RWPE2 (cell line): ENCODE measurements at regions not wholly inside any gene's neighbourhood (a gene's known extent, or its start where the extent isn't known, plus 50 kb on each side); places are given as distances from the start of the nearest gene placed in this dataset.

ENCODE experiments used
- ATAC-seq: fragments of 200-7000 bp; cut with Tn5 transposase; 3 replicates; pipeline ENCODE4 v1.9.1; 2021; ENCODE audit warnings: low read depth
- DNase-seq: peaks from one replicate; pipeline ENCODE4 v3.0.0-alpha.2; 2020; ENCODE audit warnings: low spot score
- H3K27ac ChIP-seq: fragments of 450-650 bp; 2 replicates; pipeline ENCODE4 v1.5.1; 2017; ENCODE audit warnings: mild to moderate bottlenecking; ENCODE audit not compliant: poor library complexity, severe bottlenecking
- H3K27me3 ChIP-seq: fragments of 250-450 bp; sonication (Bioruptor Pico); 2 replicates; pipeline ENCODE4 v1.5.1; 2021; ENCODE audit warnings: mild to moderate bottlenecking, moderate library complexity; ENCODE audit not compliant: insufficient read depth, poor library complexity, severe bottlenecking
- H3K36me3 ChIP-seq: fragments of 250-450 bp; sonication (Bioruptor Pico); 2 replicates; pipeline ENCODE4 v1.5.1; 2020; ENCODE audit warnings: low read depth, mild to moderate bottlenecking, moderate library complexity
- H3K4me1 ChIP-seq: fragments of 250-450 bp; sonication (Bioruptor Pico); 2 replicates; pipeline ENCODE4 v1.5.1; 2021; ENCODE audit warnings: mild to moderate bottlenecking, moderate library complexity; ENCODE audit not compliant: insufficient read depth, poor library complexity, severe bottlenecking
- H3K4me3 ChIP-seq: fragments of 250-450 bp; sonication (Bioruptor Pico); 2 replicates; pipeline ENCODE4 v1.5.1; 2021; ENCODE audit warnings: mild to moderate bottlenecking, moderate library complexity; ENCODE audit not compliant: severe bottlenecking
- H3K9me3 ChIP-seq: fragments of 250-450 bp; sonication (Bioruptor Pico); 2 replicates; pipeline ENCODE4 v1.5.1; 2021; ENCODE audit warnings: mild to moderate bottlenecking, moderate library complexity; ENCODE audit not compliant: severe bottlenecking
- CTCF ChIP-seq: fragments of 450-650 bp; IDR thresholded peaks from one replicate; pipeline ENCODE4 v1.5.1; 2017; ENCODE audit warnings: mild to moderate bottlenecking, moderate library complexity; ENCODE audit not compliant: poor library complexity, severe bottlenecking

GRCh38 chr7:113368256-113368655, 249.9 kb upstream of the SMIM30 start:
- H3K27me3 ChIP-seq: no peaks in the 10 kb centered on the region
- ATAC-seq (no peak), DNase-seq (no peak)
- TF ChIP-seq CTCF: no peak
- H3K9me3 ChIP-seq: no peaks in the 10 kb centered on the region
- no peak overlapping the region for H3K27ac ChIP-seq
- no peaks in the 10 kb centered on the region for H3K36me3 ChIP-seq
- H3K4me3 ChIP-seq: no peak overlapping the region
- peaks cover 6% of the 10 kb centered on the region for H3K4me1 ChIP-seq

- no peaks in the 10 kb centered on the region for H3K27me3 ChIP-seq
- no peak overlapping the region for H3K4me3 ChIP-seq
- H3K4me1 ChIP-seq: peaks cover 6% of the 10 kb centered on the region
- TF ChIP-seq CTCF: no peak
- DNase-seq (no peak), ATAC-seq (no peak)
- no peak overlapping the region for H3K27ac ChIP-seq
- H3K36me3 ChIP-seq: no peaks in the 10 kb centered on the region
- H3K9me3 ChIP-seq: no peaks in the 10 kb centered on the region
Observed at GRCh38 chr7:113367041-113367586, 248.8 kb upstream of the SMIM30 start.

GRCh38 chr7:113366122-113366521, 247.8 kb upstream of the SMIM30 start:
- peaks cover 6% of the 10 kb centered on the region for H3K4me1 ChIP-seq
- no peak for TF ChIP-seq CTCF
- no peak overlapping the region for H3K27ac ChIP-seq
- DNase-seq (no peak), ATAC-seq (no peak)
- no peak overlapping the region for H3K4me3 ChIP-seq
- H3K9me3 ChIP-seq: no peaks in the 10 kb centered on the region
- H3K27me3 ChIP-seq: no peaks in the 10 kb centered on the region
- H3K36me3 ChIP-seq: no peaks in the 10 kb centered on the region

GRCh38 chr7:113349339-113349738, 231.0 kb upstream of the SMIM30 start:
- H3K9me3 ChIP-seq: no peaks in the 10 kb centered on the region
- no peaks in the 10 kb centered on the region for H3K4me1 ChIP-seq
- no peak for TF ChIP-seq CTCF
- no peak overlapping the region for H3K4me3 ChIP-seq
- no peaks in the 10 kb centered on the region for H3K36me3 ChIP-seq
- no peak for ATAC-seq
- DNase-seq: no peak
- H3K27ac ChIP-seq: no peak overlapping the region
- no peaks in the 10 kb centered on the region for H3K27me3 ChIP-seq

GRCh38 chr7:113339661-113340060, 221.3 kb upstream of the SMIM30 start:
- no peak overlapping the region for H3K27ac ChIP-seq
- no peak overlapping the region for H3K4me3 ChIP-seq
- DNase-seq: no peak
- H3K36me3 ChIP-seq: no peaks in the 10 kb centered on the region
- no peaks in the 10 kb centered on the region for H3K9me3 ChIP-seq
- no peaks in the 10 kb centered on the region for H3K4me1 ChIP-seq
- no peaks in the 10 kb centered on the region for H3K27me3 ChIP-seq
- no peak for ATAC-seq
- no peak for TF ChIP-seq CTCF
